K562 (cell line): ENCODE measurements at regions not wholly inside any gene's neighbourhood (a gene's known extent, or its start where the extent isn't known, plus 50 kb on each side); places are given as distances from the start of the nearest gene placed in this dataset.
A peak's percentile ranks its signal among the peaks of the same experiment; 100 is the strongest.

Experiments used
- ATAC-seq: fragments of 200-7000 bp; cut with Tn5 transposase; 3 replicates; pipeline ENCODE4 v1.9.1; 2020; ENCODE audit warnings: moderate library complexity
- BruUV-seq: library from RNA; stranded (reverse); fragments of 400-500 nt; replicated peaks from 2 replicates; lab custom pipeline; 2021; lab: Mats Ljungman, UMichigan
- CTCF ChIA-PET: fragments of 300-600 bp; formaldehyde crosslinking; extraction: SDS; loops from one replicate; lab custom pipeline; 2021; ENCODE audit warnings: low intra/inter-chr PET ratio; lab: Yijun Ruan, JAX
- POLR2A ChIA-PET: fragments of 300-600, 350-650 bp; sonication (Branson Sonifier 250); formaldehyde crosslinking; extraction: SDS; loops from one replicate; lab custom pipeline; 2021; ENCODE audit warnings: antibody characterized with exemption, inconsistent platforms; lab: Yijun Ruan, JAX
- DNase-seq, 4 experiments: peaks; one replicate each; pipeline versions ENCODE4 v3.0.0 to v3.0.0-alpha.2; 2011 to 2018; ENCODE audit warnings: low spot score in 3 of 4, mixed read lengths in 3 of 4; ENCODE audit errors: extremely low read depth in 1 of 4
- FAIRE-seq: peaks from 2 replicates; lab custom pipeline; 2011; peaks lifted over from hg19 to GRCh38; lab: Jason Lieb, UNC
- H2AFZ ChIP-seq: 2 replicates; pipeline ENCODE4 v1.6.0; 2011; ENCODE audit warnings: low read depth, low read length, control low read depth, inconsistent platforms
- H3K27ac ChIP-seq: fragments of 200-600 bp; 3 replicates; pipeline ENCODE4 v1.8.0; 2011; ENCODE audit warnings: low read depth, mild to moderate bottlenecking, control low read depth, inconsistent platforms, low read length, moderate library complexity, mixed read lengths; ENCODE audit errors: extremely low read depth
- H3K27me3 ChIP-seq, 2 experiments: fragments of 300-600 bp in 1 of 2; 2 replicates in 1 of 2; 3 replicates in 1 of 2; pipeline versions ENCODE4 v1.6.0 to v1.8.0; 2011; ENCODE audit warnings: inconsistent platforms in 2 of 2, low read length in 2 of 2, mild to moderate bottlenecking in 1 of 2, mixed read lengths in 1 of 2, moderate library complexity in 1 of 2; ENCODE audit not compliant: control insufficient read depth in 2 of 2, insufficient read depth in 2 of 2
- H3K36me3 ChIP-seq: fragments of 300-600 bp; 3 replicates; pipeline ENCODE4 v1.8.0; 2011; ENCODE audit warnings: mild to moderate bottlenecking, low read length, inconsistent platforms; ENCODE audit not compliant: control insufficient read depth, insufficient read depth
- H3K4me1 ChIP-seq, 2 experiments: fragments of 200-600 bp in 1 of 2; replicated peaks in 1 of 2; 2 replicates in 1 of 2; 3 replicates in 1 of 2; pipeline versions ENCODE4 v1.5.1 to v1.8.0; 2011; ENCODE audit warnings: inconsistent platforms in 2 of 2, low read length in 2 of 2, mild to moderate bottlenecking in 1 of 2, mixed read lengths in 1 of 2, moderate library complexity in 1 of 2; ENCODE audit not compliant: control insufficient read depth in 2 of 2, insufficient read depth in 2 of 2
- H3K4me2 ChIP-seq: 2 replicates; pipeline ENCODE4 v1.6.1; 2011; ENCODE audit warnings: low read length, control low read depth, inconsistent platforms, mixed read lengths; ENCODE audit not compliant: insufficient read depth
- H3K4me3 ChIP-seq: fragments of 200-600 bp; sonication (generic), shearing (Covaris generic); 2 replicates; pipeline ENCODE4 v1.5.1; 2016; ENCODE audit warnings: control low read depth, inconsistent platforms
- H3K79me2 ChIP-seq: fragments of 200-600 bp; 3 replicates; pipeline ENCODE4 v1.8.0; 2011; ENCODE audit warnings: low read length, inconsistent platforms; ENCODE audit not compliant: control insufficient read depth, insufficient read depth
- H3K9ac ChIP-seq, 2 experiments: 2 replicates each; pipeline versions ENCODE4 v1.6.0 to v1.6.1; 2011; ENCODE audit warnings: low read depth in 2 of 2, low read length in 2 of 2, control low read depth in 1 of 2, inconsistent platforms in 1 of 2, mild to moderate bottlenecking in 1 of 2, mixed read lengths in 1 of 2; ENCODE audit not compliant: insufficient read depth in 1 of 2
- H3K9me1 ChIP-seq: one replicate; pipeline ENCODE4 v1.6.0; 2011; ENCODE audit warnings: inconsistent platforms, mild to moderate bottlenecking, low read length, moderate library complexity; ENCODE audit not compliant: control insufficient read depth, insufficient read depth
- H3K9me3 ChIP-seq: replicated peaks from 2 replicates; pipeline ENCODE4 v1.5.1; 2011; ENCODE audit warnings: low read depth, low read length, inconsistent platforms; ENCODE audit not compliant: control insufficient read depth, insufficient read depth
- H4K20me1 ChIP-seq: replicated peaks from 2 replicates; pipeline ENCODE4 v1.6.1; 2011; ENCODE audit warnings: low read length, inconsistent platforms, mixed read lengths; ENCODE audit not compliant: control insufficient read depth, insufficient read depth
- ARNT ChIP-seq, 2 experiments: fragments of 450-650 bp; IDR thresholded peaks; 2 replicates each; pipeline ENCODE4 v1.6.1; 2016; ENCODE audit warnings: mild to moderate bottlenecking in 1 of 2
- C11orf30 ChIP-seq: fragments of 450-650 bp; IDR thresholded peaks from 2 replicates; pipeline ENCODE4 v1.6.1; 2016; ENCODE audit warnings: low read depth, mild to moderate bottlenecking
- ESRRA ChIP-seq: fragments of 450-650 bp; IDR thresholded peaks from 2 replicates; pipeline ENCODE4 v1.6.1; 2014; ENCODE audit warnings: low read depth, mild to moderate bottlenecking, moderate library complexity, borderline replicate concordance
- GABPB2 ChIP-seq: fragments of 250-450 bp; sonication (Bioruptor Pico); conservative IDR thresholded peaks from 2 replicates; pipeline ENCODE4 v1.5.1; 2021; ENCODE audit warnings: mild to moderate bottlenecking
- HDAC6 ChIP-seq: IDR thresholded peaks from 2 replicates; pipeline ENCODE4 v1.6.1; 2012; ENCODE audit warnings: low read depth, mild to moderate bottlenecking, control low read depth, inconsistent platforms, low read length, moderate library complexity
- NFIX ChIP-seq: fragments of 250-450 bp; sonication (Bioruptor Pico); IDR thresholded peaks from 2 replicates; pipeline ENCODE4 v1.4.0; 2020; ENCODE audit warnings: low read depth, mild to moderate bottlenecking, moderate library complexity
- RAD21 ChIP-seq, 2 experiments: fragments of 250-450 bp in 1 of 2; fragments of 450-650 bp in 1 of 2; sonication (Bioruptor Pico) in 1 of 2; formaldehyde crosslinking in 1 of 2; IDR thresholded peaks in 1 of 2; conservative IDR thresholded peaks in 1 of 2; 2 replicates each; pipeline versions ENCODE4 v1.4.0 to v1.8.0; 2020 to 2022; ENCODE audit warnings: mild to moderate bottlenecking in 2 of 2, moderate library complexity in 1 of 2
- SAFB ChIP-seq: fragments of 200-400 bp; formaldehyde crosslinking; IDR thresholded peaks from 2 replicates; pipeline ENCODE4 v1.6.1; 2017; ENCODE audit warnings: low read depth, low read length, borderline replicate concordance
- SRSF1 ChIP-seq: fragments of 200-400 bp; formaldehyde crosslinking; IDR thresholded peaks from 2 replicates; pipeline ENCODE4 v1.6.1; 2017; ENCODE audit warnings: mild to moderate bottlenecking, low read depth, low read length, moderate library complexity
- TAF1 ChIP-seq: IDR thresholded peaks from 2 replicates; pipeline ENCODE4 v1.6.1; 2011; ENCODE audit warnings: mild to moderate bottlenecking, low read length, moderate library complexity; ENCODE audit not compliant: insufficient read depth, control insufficient read depth, severe bottlenecking; ENCODE audit errors: extremely low read depth
- THRAP3 ChIP-seq: fragments of 450-650 bp; IDR thresholded peaks from 2 replicates; pipeline ENCODE4 v1.6.1; 2016; ENCODE audit warnings: mild to moderate bottlenecking, inconsistent platforms, borderline replicate concordance
- ZBTB17 ChIP-seq: fragments of 450-650 bp; formaldehyde crosslinking; IDR thresholded peaks from 2 replicates; pipeline ENCODE4 v1.4.0; 2020; ENCODE audit warnings: mild to moderate bottlenecking
- ZBTB7A ChIP-seq: IDR thresholded peaks from 2 replicates; pipeline ENCODE4 v1.6.1; 2011; ENCODE audit warnings: low read depth, mild to moderate bottlenecking, low read length, moderate library complexity, borderline replicate concordance; ENCODE audit not compliant: control insufficient read depth
- ZNF239 ChIP-seq: fragments of 250-450 bp; sonication (Bioruptor Pico); IDR thresholded peaks from 2 replicates; pipeline ENCODE4 v1.4.0; 2020; ENCODE audit warnings: mild to moderate bottlenecking
- ZNF696 ChIP-seq: fragments of 250-450 bp; sonication (Bioruptor Pico); conservative IDR thresholded peaks from 2 replicates; pipeline ENCODE4 v1.4.0; 2020; ENCODE audit warnings: mild to moderate bottlenecking, moderate library complexity
- ZNF764 ChIP-seq: fragments of 250-450 bp; sonication (Bioruptor Pico); IDR thresholded peaks from 2 replicates; pipeline ENCODE4 v1.4.0; 2020; ENCODE audit warnings: low read depth, mild to moderate bottlenecking, moderate library complexity
- ZSCAN29 ChIP-seq: fragments of 450-650 bp; IDR thresholded peaks from 2 replicates; pipeline ENCODE4 v1.6.1; 2017
- ZSCAN32 ChIP-seq: fragments of 450-650 bp; formaldehyde crosslinking; IDR thresholded peaks from 2 replicates; pipeline ENCODE4 v1.4.0; 2020; ENCODE audit warnings: mild to moderate bottlenecking, moderate library complexity
- WGBS: fragments of 100-300 bp; shearing (Covaris generic); methylation state at CpG from one replicate; pipeline ENCODE4 v1.1.6; 2016; ENCODE audit warnings: low coverage, mixed read lengths; ENCODE audit not compliant: insufficient coverage; ENCODE audit errors: missing lambda C conversion rate; 5-methylcytosine and 5-hydroxymethylcytosine counted together
- in situ Hi-C: fragments of 300-500 bp; cut with MboI; formaldehyde crosslinking; loops from 4 replicates; pipeline ENCODE4 v1.15.0; 2018; ENCODE audit warnings: inconsistent platforms, mixed read lengths
- intact Hi-C: fragments of 100-400 bp; cut with micrococcal nuclease; formaldehyde crosslinking; loops from 2 replicates; pipeline ENCODE4 v1.14.2; 2022
- TF ChIP-seq, protein P1 (sequence below): sonication (generic); formaldehyde crosslinking; IDR thresholded peaks from 2 replicates; pipeline ENCODE4 v1.8.0; 2022; ENCODE audit warnings: missing genetic modification reagents, mild to moderate bottlenecking, borderline replicate concordance
- TF ChIP-seq, protein P2 (sequence below): fragments of 450-650 bp; conservative IDR thresholded peaks from 2 replicates; pipeline ENCODE4 v1.6.1; 2016; ENCODE audit warnings: missing genetic modification characterization, low read depth, mild to moderate bottlenecking, control low read depth, missing compliant biosample characterization

DNA sequence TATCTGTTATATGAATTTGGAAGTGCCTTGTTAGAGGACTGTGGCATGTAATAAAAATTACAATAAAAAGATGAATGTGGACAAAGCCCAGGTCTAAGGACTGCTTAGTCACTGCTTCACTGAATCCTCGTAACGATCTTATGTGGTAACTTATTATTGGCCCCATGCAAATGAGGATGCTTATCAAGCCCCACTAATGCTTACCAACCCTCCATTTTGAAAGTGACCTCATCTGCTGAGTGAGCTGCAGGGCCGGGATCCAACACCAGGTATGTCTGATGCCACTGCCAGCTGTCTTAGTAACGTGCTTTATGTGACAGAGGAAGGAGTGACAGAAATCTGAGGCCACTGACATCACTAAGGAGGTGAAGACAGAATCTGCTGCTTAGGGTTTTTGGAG, 65.3 kb upstream of the CCDC85A start:
- Histone ChIP-seq H3K79me2 (peaks cover 7% of the 10 kb centered on the region; the same call in 2 of the 3 replicates), H4K20me1 (no peaks in the 10 kb centered on the region), H3K4me3 (peak overlapping the region; percentile 30), H3K4me1 (peaks cover 7 to 17% of the 10 kb centered on the region in 2 experiments; a peak in 4 of 5 replicates), H3K9me3 (no peaks in the 10 kb centered on the region), H3K9me1 (no peaks in the 10 kb centered on the region), H2AFZ (peak overlapping the region; percentile 82), H3K36me3 (peaks cover 8% of the 10 kb centered on the region; the same call in 1 of the 3 replicates), H3K9ac (peak overlapping the region; percentile 61 to 72; a peak in 3 of 4 replicates), H3K27me3 (no peaks in the 10 kb centered on the region), H3K4me2 (peak overlapping the region; percentile 73), H3K27ac (peak overlapping the region; percentile 66)
- intact Hi-C loops (no loop called here), in situ Hi-C loops (no loop called here)
- peak; percentile 85 for FAIRE-seq
- no TSS peak for BruUV-seq
- ChIA-PET CTCF (no interaction called here), POLR2A (interaction anchor here (0.6 to 0.8 kb wide), 3 partner anchors 9 to 117 kb away, joined by 3 read pairs; no protein-coding TSS in a partner anchor)
- peak; percentile 26 to 68 (median 46) for DNase-seq
- 0% methylated on average over 4 of the region's 4 CpGs for WGBS
- peak; percentile 90 for ATAC-seq
- TF ChIP-seq, protein P1, sequence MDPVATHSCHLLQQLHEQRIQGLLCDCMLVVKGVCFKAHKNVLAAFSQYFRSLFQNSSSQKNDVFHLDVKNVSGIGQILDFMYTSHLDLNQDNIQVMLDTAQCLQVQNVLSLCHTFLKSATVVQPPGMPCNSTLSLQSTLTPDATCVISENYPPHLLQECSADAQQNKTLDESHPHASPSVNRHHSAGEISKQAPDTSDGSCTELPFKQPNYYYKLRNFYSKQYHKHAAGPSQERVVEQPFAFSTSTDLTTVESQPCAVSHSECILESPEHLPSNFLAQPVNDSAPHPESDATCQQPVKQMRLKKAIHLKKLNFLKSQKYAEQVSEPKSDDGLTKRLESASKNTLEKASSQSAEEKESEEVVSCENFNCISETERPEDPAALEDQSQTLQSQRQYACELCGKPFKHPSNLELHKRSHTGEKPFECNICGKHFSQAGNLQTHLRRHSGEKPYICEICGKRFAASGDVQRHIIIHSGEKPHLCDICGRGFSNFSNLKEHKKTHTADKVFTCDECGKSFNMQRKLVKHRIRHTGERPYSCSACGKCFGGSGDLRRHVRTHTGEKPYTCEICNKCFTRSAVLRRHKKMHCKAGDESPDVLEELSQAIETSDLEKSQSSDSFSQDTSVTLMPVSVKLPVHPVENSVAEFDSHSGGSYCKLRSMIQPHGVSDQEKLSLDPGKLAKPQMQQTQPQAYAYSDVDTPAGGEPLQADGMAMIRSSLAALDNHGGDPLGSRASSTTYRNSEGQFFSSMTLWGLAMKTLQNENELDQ (CRISPR knock-in tag), result no peak
- TF ChIP-seq THRAP3 (no peak), ZBTB7A (no peak), HDAC6 (no peak), ESRRA (no peak), NFIX (CRISPR knock-in tag) (no peak), ZNF764 (CRISPR knock-in tag) (no peak), C11orf30 (peak; percentile 88), ZNF696 (CRISPR knock-in tag) (no peak), TAF1 (peak; percentile 24), ZSCAN29 (no peak), ZNF239 (no peak), RAD21 (CRISPR knock-in tag; conservative IDR thresholded peaks at IDR 0.05 in 1 of 2, IDR thresholded peaks at IDR 0.05 in 1 of 2) (no peak), SAFB (no peak), ZBTB17 (no peak), GABPB2 (CRISPR knock-in tag) (no peak), ZSCAN32 (CRISPR knock-in tag) (no peak), ARNT (IDR thresholded peaks at IDR 0.05) (no peak), SRSF1 (no peak)
- TF ChIP-seq, protein P2, sequence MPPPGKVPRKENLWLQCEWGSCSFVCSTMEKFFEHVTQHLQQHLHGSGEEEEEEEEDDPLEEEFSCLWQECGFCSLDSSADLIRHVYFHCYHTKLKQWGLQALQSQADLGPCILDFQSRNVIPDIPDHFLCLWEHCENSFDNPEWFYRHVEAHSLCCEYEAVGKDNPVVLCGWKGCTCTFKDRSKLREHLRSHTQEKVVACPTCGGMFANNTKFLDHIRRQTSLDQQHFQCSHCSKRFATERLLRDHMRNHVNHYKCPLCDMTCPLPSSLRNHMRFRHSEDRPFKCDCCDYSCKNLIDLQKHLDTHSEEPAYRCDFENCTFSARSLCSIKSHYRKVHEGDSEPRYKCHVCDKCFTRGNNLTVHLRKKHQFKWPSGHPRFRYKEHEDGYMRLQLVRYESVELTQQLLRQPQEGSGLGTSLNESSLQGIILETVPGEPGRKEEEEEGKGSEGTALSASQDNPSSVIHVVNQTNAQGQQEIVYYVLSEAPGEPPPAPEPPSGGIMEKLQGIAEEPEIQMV (tag), result no peak
